LNCaP clone FGC (cell line): ENCODE measurements at regions not wholly inside any gene's neighbourhood (a gene's known extent, or its start where the extent isn't known, plus 50 kb on each side); places are given as distances from the start of the nearest gene placed in this dataset.
A peak's percentile ranks its signal among the peaks of the same experiment; 100 is the strongest.

Experiments
- DNase-seq: peaks from one replicate; pipeline ENCODE4 v3.0.0-alpha.2; 2011; ENCODE audit warnings: low read depth
- H3K4me3 ChIP-seq: 2 replicates; pipeline ENCODE4 v1.5.1; 2011; ENCODE audit warnings: mild to moderate bottlenecking, low read depth, low read length, control low read depth
- CTCF ChIP-seq: IDR thresholded peaks from 2 replicates; pipeline ENCODE4 v1.5.1; 2012; ENCODE audit warnings: mild to moderate bottlenecking; ENCODE audit not compliant: control insufficient read depth, insufficient read depth; ENCODE audit errors: extremely low read depth

- TF ChIP-seq CTCF: no peak
- H3K4me3 ChIP-seq: no peak overlapping the region
- DNase-seq: no peak
Measured at GRCh38 chr10:44824607-44825006, 86.5 kb upstream of the TMEM72 start.

GRCh38 chr10:44827431-44828006, 83.6 kb upstream of the TMEM72 start:
- no peak overlapping the region for H3K4me3 ChIP-seq
- DNase-seq: no peak
- no peak for TF ChIP-seq CTCF

- DNase-seq: no peak
- no peak for TF ChIP-seq CTCF
- no peak overlapping the region for H3K4me3 ChIP-seq
Measured at GRCh38 chr10:44828508-44829142, 82.5 kb upstream of the TMEM72 start.

- DNase-seq: no peak
- H3K4me3 ChIP-seq: no peak overlapping the region
- no peak for TF ChIP-seq CTCF
Measured at GRCh38 chr10:44829426-44829825, 81.7 kb upstream of the TMEM72 start.

GRCh38 chr10:44830022-44830421, 81.1 kb upstream of the TMEM72 start:
- TF ChIP-seq CTCF: no peak
- peak; percentile 33 for DNase-seq
- H3K4me3 ChIP-seq: no peak overlapping the region

GRCh38 chr10:44831581-44831980, 79.6 kb upstream of the TMEM72 start:
- DNase-seq: no peak
- TF ChIP-seq CTCF: no peak
- H3K4me3 ChIP-seq: no peak overlapping the region

- no peak for TF ChIP-seq CTCF
- no peak overlapping the region for H3K4me3 ChIP-seq
- no peak for DNase-seq
Measured at GRCh38 chr10:44832595-44833390, 78.3 kb upstream of the TMEM72 start.
